ENCODE measurements at regions not wholly inside any gene's neighbourhood (a gene's known extent, or its start where the extent isn't known, plus 50 kb on each side); places are given as distances from the start of the nearest gene placed in this dataset.

DNA sequence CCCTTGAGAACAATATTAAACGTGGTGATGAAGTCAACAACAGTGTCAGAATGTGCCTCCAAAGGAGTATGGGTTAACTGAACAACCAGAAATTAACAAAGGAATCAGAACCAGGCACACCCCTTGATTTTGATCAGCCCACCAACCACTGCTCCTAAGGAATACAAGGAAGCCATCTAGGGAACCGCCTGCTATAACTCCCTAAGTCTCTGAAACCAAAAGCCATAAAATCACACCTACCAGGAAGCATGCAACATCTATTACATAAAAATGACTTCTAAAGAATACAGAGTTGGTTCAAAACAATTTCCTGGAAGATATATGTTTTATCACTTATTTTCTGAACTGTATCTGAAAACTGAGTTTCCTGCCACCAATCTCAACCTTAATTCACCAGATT is 360.0 kb downstream of the EPHA4 start:
- Histone ChIP-seq H3K9me3 (ENCODE audit: low read depth) (no peaks in the 10 kb centered on the region), H3K79me2 (no peaks in the 10 kb centered on the region), H3K36me3 (replicated peaks; ENCODE audit: insufficient read depth, low read depth) (no peaks in the 10 kb centered on the region), H3K27ac (no peak overlapping the region), H3K4me1 (ENCODE audit: insufficient read depth) (no peaks in the 10 kb centered on the region), H3K9me2 (replicated peaks; ENCODE audit: insufficient read depth) (no peaks in the 10 kb centered on the region), H3K4me2 (no peak overlapping the region), H3K4me3 (no peak overlapping the region), H2AFZ (no peak overlapping the region), H4K20me1 (ENCODE audit: insufficient read depth, poor library complexity, severe bottlenecking) (no peaks in the 10 kb centered on the region), H3K27me3 (no peaks in the 10 kb centered on the region)
- TF ChIP-seq EZH2phosphoT487 (IDR thresholded peaks at IDR 0.05; ENCODE audit: low read depth, severe bottlenecking, unreplicated experiment) = no peak
- TF ChIP-seq EZH2 (IDR thresholded peaks at IDR 0.05; ENCODE audit: borderline replicate concordance) = no peak
- TF ChIP-seq, protein P1, sequence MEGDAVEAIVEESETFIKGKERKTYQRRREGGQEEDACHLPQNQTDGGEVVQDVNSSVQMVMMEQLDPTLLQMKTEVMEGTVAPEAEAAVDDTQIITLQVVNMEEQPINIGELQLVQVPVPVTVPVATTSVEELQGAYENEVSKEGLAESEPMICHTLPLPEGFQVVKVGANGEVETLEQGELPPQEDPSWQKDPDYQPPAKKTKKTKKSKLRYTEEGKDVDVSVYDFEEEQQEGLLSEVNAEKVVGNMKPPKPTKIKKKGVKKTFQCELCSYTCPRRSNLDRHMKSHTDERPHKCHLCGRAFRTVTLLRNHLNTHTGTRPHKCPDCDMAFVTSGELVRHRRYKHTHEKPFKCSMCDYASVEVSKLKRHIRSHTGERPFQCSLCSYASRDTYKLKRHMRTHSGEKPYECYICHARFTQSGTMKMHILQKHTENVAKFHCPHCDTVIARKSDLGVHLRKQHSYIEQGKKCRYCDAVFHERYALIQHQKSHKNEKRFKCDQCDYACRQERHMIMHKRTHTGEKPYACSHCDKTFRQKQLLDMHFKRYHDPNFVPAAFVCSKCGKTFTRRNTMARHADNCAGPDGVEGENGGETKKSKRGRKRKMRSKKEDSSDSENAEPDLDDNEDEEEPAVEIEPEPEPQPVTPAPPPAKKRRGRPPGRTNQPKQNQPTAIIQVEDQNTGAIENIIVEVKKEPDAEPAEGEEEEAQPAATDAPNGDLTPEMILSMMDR (IDR thresholded peaks at IDR 0.05; ENCODE audit: poor library complexity) = no peak
- DNase-seq (ENCODE audit: low spot score) = no peak
- 70% methylated on average over 2 of the region's 2 CpGs for WGBS (ENCODE audit: low lambda C conversion rate, missing lambda C conversion rate)

GRCh38 chr2:221215487-221215886 is 356.6 kb downstream of the EPHA4 start:
- 88% methylated on average over 1 of the region's 1 CpG for WGBS (ENCODE audit: low lambda C conversion rate, missing lambda C conversion rate)
- Histone ChIP-seq H3K9me2 (replicated peaks; ENCODE audit: insufficient read depth) (no peaks in the 10 kb centered on the region), H3K4me3 (no peak overlapping the region), H3K27me3 (no peaks in the 10 kb centered on the region), H3K4me1 (ENCODE audit: insufficient read depth) (no peaks in the 10 kb centered on the region), H3K36me3 (replicated peaks; ENCODE audit: insufficient read depth, low read depth) (no peaks in the 10 kb centered on the region), H3K4me2 (no peak overlapping the region), H3K27ac (no peak overlapping the region), H3K79me2 (no peaks in the 10 kb centered on the region), H4K20me1 (ENCODE audit: insufficient read depth, poor library complexity, severe bottlenecking) (no peaks in the 10 kb centered on the region), H2AFZ (no peak overlapping the region), H3K9me3 (ENCODE audit: low read depth) (no peaks in the 10 kb centered on the region)
- DNase-seq (ENCODE audit: low spot score) = no peak
- no peak for TF ChIP-seq EZH2phosphoT487 (IDR thresholded peaks at IDR 0.05; ENCODE audit: low read depth, severe bottlenecking, unreplicated experiment)
- TF ChIP-seq, protein P1 (IDR thresholded peaks at IDR 0.05; ENCODE audit: poor library complexity) = no peak
- no peak for TF ChIP-seq EZH2 (IDR thresholded peaks at IDR 0.05; ENCODE audit: borderline replicate concordance)

DNA sequence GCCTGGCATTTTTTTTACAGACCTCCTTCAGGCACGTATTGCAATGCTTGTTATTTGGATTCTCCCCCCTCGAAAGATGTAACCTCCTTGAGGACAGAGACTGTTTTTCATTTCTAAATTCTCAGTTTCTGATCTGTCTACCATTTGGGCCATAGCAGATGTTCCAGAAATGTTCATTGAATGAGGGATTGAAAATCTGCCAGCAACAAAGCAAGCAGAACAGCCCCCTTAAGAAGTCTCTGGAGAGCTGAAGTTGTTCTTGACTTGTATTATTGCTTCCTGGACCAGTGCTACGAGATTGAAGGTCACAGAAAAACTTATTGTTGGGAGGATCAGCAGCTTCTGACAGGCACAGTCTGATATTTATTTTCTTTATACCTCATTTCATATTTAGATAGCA is 355.5 kb downstream of the EPHA4 start:
- Histone ChIP-seq H3K9me2 (replicated peaks; ENCODE audit: insufficient read depth) (no peaks in the 10 kb centered on the region), H3K4me2 (no peak overlapping the region), H4K20me1 (ENCODE audit: insufficient read depth, poor library complexity, severe bottlenecking) (no peaks in the 10 kb centered on the region), H3K36me3 (replicated peaks; ENCODE audit: insufficient read depth, low read depth) (no peaks in the 10 kb centered on the region), H3K4me3 (no peak overlapping the region), H3K4me1 (ENCODE audit: insufficient read depth) (no peaks in the 10 kb centered on the region), H3K79me2 (no peaks in the 10 kb centered on the region), H2AFZ (no peak overlapping the region), H3K27me3 (no peaks in the 10 kb centered on the region), H3K9me3 (ENCODE audit: low read depth) (no peaks in the 10 kb centered on the region), H3K27ac (no peak overlapping the region)
- no peak for TF ChIP-seq EZH2phosphoT487 (IDR thresholded peaks at IDR 0.05; ENCODE audit: low read depth, severe bottlenecking, unreplicated experiment)
- no peak for TF ChIP-seq EZH2 (IDR thresholded peaks at IDR 0.05; ENCODE audit: borderline replicate concordance)
- TF ChIP-seq, protein P1 (IDR thresholded peaks at IDR 0.05; ENCODE audit: poor library complexity) = no peak
- DNase-seq (ENCODE audit: low spot score) = no peak
- 72% methylated on average over 3 of the region's 3 CpGs for WGBS (ENCODE audit: low lambda C conversion rate, missing lambda C conversion rate)

DNA sequence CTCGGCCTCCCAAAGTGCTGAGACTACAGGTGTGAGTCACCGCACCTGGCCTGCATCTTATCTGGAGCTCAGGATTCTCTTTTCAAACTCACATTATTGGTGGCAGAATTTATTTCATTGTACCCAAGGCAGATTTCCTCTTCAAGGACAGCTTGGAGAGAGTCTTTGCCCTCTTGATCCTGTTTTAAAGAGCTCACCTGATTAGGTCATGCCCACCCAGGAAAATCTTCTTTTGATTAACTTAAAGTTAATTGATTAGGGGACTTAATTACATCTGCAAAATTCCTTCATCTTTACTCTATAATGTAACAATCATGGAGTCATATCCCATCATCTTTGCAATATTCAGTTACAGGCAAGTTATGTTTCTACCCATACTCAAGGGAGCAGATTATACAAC is 346.4 kb downstream of the EPHA4 start:
- WGBS (ENCODE audit: low lambda C conversion rate, missing lambda C conversion rate) = 100% methylated on average over 2 of the region's 2 CpGs
- Histone ChIP-seq H3K9me2 (replicated peaks; ENCODE audit: insufficient read depth) (no peaks in the 10 kb centered on the region), H4K20me1 (ENCODE audit: insufficient read depth, poor library complexity, severe bottlenecking) (no peaks in the 10 kb centered on the region), H3K4me2 (no peak overlapping the region), H3K27me3 (no peaks in the 10 kb centered on the region), H3K4me3 (no peak overlapping the region), H3K36me3 (replicated peaks; ENCODE audit: insufficient read depth, low read depth) (no peaks in the 10 kb centered on the region), H3K27ac (no peak overlapping the region), H2AFZ (no peak overlapping the region), H3K9me3 (ENCODE audit: low read depth) (no peaks in the 10 kb centered on the region), H3K79me2 (no peaks in the 10 kb centered on the region), H3K4me1 (ENCODE audit: insufficient read depth) (no peaks in the 10 kb centered on the region)
- no peak for TF ChIP-seq EZH2phosphoT487 (IDR thresholded peaks at IDR 0.05; ENCODE audit: low read depth, severe bottlenecking, unreplicated experiment)
- TF ChIP-seq EZH2 (IDR thresholded peaks at IDR 0.05; ENCODE audit: borderline replicate concordance) = no peak
- TF ChIP-seq, protein P1 (IDR thresholded peaks at IDR 0.05; ENCODE audit: poor library complexity) = no peak
- no peak for DNase-seq (ENCODE audit: low spot score)

Measured in hepatocyte (in vitro differentiated cells).